SK-N-SH (cell line): ENCODE measurements at regions not wholly inside any gene's neighbourhood (a gene's known extent, or its start where the extent isn't known, plus 50 kb on each side); places are given as distances from the start of the nearest gene placed in this dataset.

ENCODE experiments used
- CTCF ChIA-PET: fragments of 300-600, 350-600 bp; formaldehyde crosslinking; extraction: SDS; loops from one replicate; lab custom pipeline; 2021; lab: Yijun Ruan, JAX
- POLR2A ChIA-PET: fragments of 350-600 bp; sonication (Branson Sonifier 250); formaldehyde crosslinking; extraction: SDS; loops from one replicate; lab custom pipeline; 2020; ENCODE audit warnings: antibody characterized with exemption, inconsistent platforms; lab: Yijun Ruan, JAX
- DNase-seq: peaks from one replicate; pipeline ENCODE4 v3.0.0; 2012
- H2AFZ ChIP-seq: fragments of 200-600 bp; sonication (generic); 2 replicates; pipeline ENCODE4 v1.8.1; 2016; ENCODE audit warnings: antibody characterized with exemption, mild to moderate bottlenecking, low read depth
- H3F3A ChIP-seq: fragments of 200-600 bp; sonication (generic); replicated peaks from 2 replicates; pipeline ENCODE3; 2016; ENCODE audit warnings: antibody characterized with exemption, mild to moderate bottlenecking; ENCODE audit not compliant: insufficient read depth
- H3K27ac ChIP-seq, 2 experiments: fragments of 200-500 bp in 1 of 2; fragments of 200-600 bp in 1 of 2; sonication (Bioruptor generic) in 1 of 2; sonication (generic), shearing (Covaris generic) in 1 of 2; 2 replicates each; pipeline versions ENCODE4 v1.5.1 to v1.6.1; 2014 to 2016; ENCODE audit warnings: low read depth in 2 of 2, inconsistent platforms in 1 of 2, low read length in 1 of 2, mild to moderate bottlenecking in 1 of 2, mixed read lengths in 1 of 2
- H3K27me3 ChIP-seq: fragments of 200-600 bp; sonication (generic), shearing (Covaris generic); 2 replicates; pipeline ENCODE4 v1.6.1; 2016; ENCODE audit warnings: mixed run types; ENCODE audit not compliant: insufficient read depth
- H3K36me3 ChIP-seq, 2 experiments: fragments of 200-500 bp in 1 of 2; fragments of 200-600 bp in 1 of 2; sonication (Bioruptor generic) in 1 of 2; sonication (generic) in 1 of 2; replicated peaks in 1 of 2; 2 replicates each; pipeline versions ENCODE3 to v1.5.1; 2014 to 2016; ENCODE audit warnings: low read length in 1 of 2, mild to moderate bottlenecking in 1 of 2; ENCODE audit not compliant: insufficient read depth in 2 of 2, control insufficient read depth in 1 of 2
- H3K4me1 ChIP-seq, 2 experiments: fragments of 200-500 bp in 1 of 2; fragments of 200-600 bp in 1 of 2; sonication (Bioruptor generic) in 1 of 2; sonication (generic), shearing (Covaris generic) in 1 of 2; 2 replicates each; pipeline versions ENCODE4 v1.5.1 to v1.6.1; 2014 to 2016; ENCODE audit warnings: low read depth in 1 of 2, low read length in 1 of 2, mixed run types in 1 of 2; ENCODE audit not compliant: insufficient read depth in 2 of 2, control insufficient read depth in 1 of 2
- H3K4me2 ChIP-seq: fragments of 200-600 bp; sonication (generic), shearing (Covaris generic); 2 replicates; pipeline ENCODE4 v1.6.1; 2017; ENCODE audit warnings: mixed run types
- H3K4me3 ChIP-seq, 2 experiments: fragments of 200-500 bp in 1 of 2; fragments of 200-600 bp in 1 of 2; sonication (Bioruptor generic) in 1 of 2; sonication (generic), shearing (Covaris generic) in 1 of 2; 2 replicates each; pipeline versions ENCODE4 v1.5.1 to v1.8.1; 2014 to 2016; ENCODE audit warnings: low read depth in 2 of 2, inconsistent platforms in 1 of 2, low read length in 1 of 2, mild to moderate bottlenecking in 1 of 2, mixed read lengths in 1 of 2, moderate library complexity in 1 of 2
- H3K79me2 ChIP-seq: fragments of 200-600 bp; sonication (generic); 2 replicates; pipeline ENCODE4 v1.8.1; 2017; ENCODE audit warnings: mild to moderate bottlenecking; ENCODE audit not compliant: insufficient read depth
- H3K9ac ChIP-seq: fragments of 200-600 bp; sonication (generic); 2 replicates; pipeline ENCODE4 v1.6.1; 2017; ENCODE audit warnings: mixed run types
- H3K9me2 ChIP-seq: fragments of 200-600 bp; sonication (generic); 2 replicates; pipeline ENCODE4 v1.6.1; 2017; ENCODE audit warnings: mixed run types
- H3K9me3 ChIP-seq: fragments of 200-600 bp; sonication (generic); 2 replicates; pipeline ENCODE4 v1.6.1; 2017; ENCODE audit warnings: mixed run types, mild to moderate bottlenecking, moderate library complexity
- H4K20me1 ChIP-seq: fragments of 200-600 bp; sonication (generic); 2 replicates; pipeline ENCODE4 v1.6.1; 2017; ENCODE audit warnings: mild to moderate bottlenecking, mixed run types; ENCODE audit not compliant: insufficient read depth
- CHD2 ChIP-seq: fragments of 150-350 bp; IDR thresholded peaks from 2 replicates; pipeline ENCODE4 v1.6.1; 2018; ENCODE audit warnings: low read length; ENCODE audit not compliant: partially characterized antibody
- CTCF ChIP-seq: fragments of 200-600 bp; sonication (generic); IDR thresholded peaks from 2 replicates; pipeline ENCODE4 v1.6.1; 2017; ENCODE audit warnings: antibody characterized with exemption, mild to moderate bottlenecking, moderate library complexity
- ELF1 ChIP-seq: IDR thresholded peaks from 2 replicates; pipeline ENCODE4 v1.4.0; 2012
- EP300 ChIP-seq, 2 experiments: IDR thresholded peaks; 2 replicates each; pipeline versions ENCODE4 v1.4.0 to v1.6.1; 2012; ENCODE audit warnings: borderline replicate concordance in 1 of 2, low read depth in 1 of 2, low read length in 1 of 2
- EZH2phosphoT487 ChIP-seq: fragments of 200-600 bp; sonication (generic); IDR thresholded peaks from 2 replicates; pipeline ENCODE4 v1.6.1; 2017; ENCODE audit warnings: low read depth, mixed run types, mild to moderate bottlenecking, antibody characterized with exemption, moderate library complexity, borderline replicate concordance
- GABPA ChIP-seq: IDR thresholded peaks from 2 replicates; pipeline ENCODE4 v1.4.0; 2012; ENCODE audit warnings: low read depth, mild to moderate bottlenecking
- IRF3 ChIP-seq: fragments of 150-350 bp; IDR thresholded peaks from 2 replicates; pipeline ENCODE4 v1.6.1; 2016; ENCODE audit warnings: mild to moderate bottlenecking, low read depth, low read length
- MAX ChIP-seq: IDR thresholded peaks from 2 replicates; pipeline ENCODE4 v1.4.0; 2012; ENCODE audit warnings: low read depth
- MEF2A ChIP-seq: IDR thresholded peaks from 2 replicates; pipeline ENCODE4 v1.4.0; 2012; ENCODE audit warnings: low read depth, borderline replicate concordance
- NFIC ChIP-seq: IDR thresholded peaks from 2 replicates; pipeline ENCODE4 v1.4.0; 2012; ENCODE audit warnings: borderline replicate concordance
- NRF1 ChIP-seq: IDR thresholded peaks from 2 replicates; pipeline ENCODE4 v1.6.1; 2012; ENCODE audit warnings: low read depth, mild to moderate bottlenecking, low read length
- POLR2AphosphoS5 ChIP-seq: IDR thresholded peaks from 2 replicates; pipeline ENCODE4 v1.6.1; 2012; ENCODE audit warnings: low read depth, low read length
- RAD21 ChIP-seq: IDR thresholded peaks from 2 replicates; pipeline ENCODE4 v1.6.1; 2012; ENCODE audit warnings: mild to moderate bottlenecking, low read length
- RCOR1 ChIP-seq: fragments of 150-350 bp; IDR thresholded peaks from 2 replicates; pipeline ENCODE4 v1.6.1; 2017; ENCODE audit warnings: antibody characterized with exemption, low read length
- REST ChIP-seq: IDR thresholded peaks from 2 replicates; pipeline ENCODE4 v1.6.1; 2012; ENCODE audit warnings: mild to moderate bottlenecking, low read depth, low read length, moderate library complexity
- RFX5 ChIP-seq: IDR thresholded peaks from 2 replicates; pipeline ENCODE4 v1.6.1; 2012; ENCODE audit warnings: mild to moderate bottlenecking, improper control_type of control experiment, low read length
- TEAD4 ChIP-seq: IDR thresholded peaks from 2 replicates; pipeline ENCODE4 v1.4.0; 2012; ENCODE audit warnings: mild to moderate bottlenecking, borderline replicate concordance; ENCODE audit not compliant: insufficient read depth
- USF1 ChIP-seq: IDR thresholded peaks from 2 replicates; pipeline ENCODE4 v1.4.0; 2012; ENCODE audit warnings: low read depth, borderline replicate concordance
- WGBS: methylation state at CpG from one replicate; pipeline ENCODE4 v1.1.6; 2017; ENCODE audit warnings: low lambda C conversion rate; 5-methylcytosine and 5-hydroxymethylcytosine counted together

- WGBS: 65% methylated on average over 7 of the region's 10 CpGs
- H3K9me3 ChIP-seq: no peaks in the 10 kb centered on the region
- no peak overlapping the region for H3K4me3 ChIP-seq
- no peak for DNase-seq
- H3K9me2 ChIP-seq: no peaks in the 10 kb centered on the region
- H3K4me2 ChIP-seq: peak overlapping the region; percentile 33; the same call in 1 of the 2 replicates
- H3F3A ChIP-seq: no peaks in the 10 kb centered on the region
- no peaks in the 10 kb centered on the region for H3K4me1 ChIP-seq
- H3K27me3 ChIP-seq: no peaks in the 10 kb centered on the region
- H3K79me2 ChIP-seq: no peaks in the 10 kb centered on the region
- no peak overlapping the region for H3K27ac ChIP-seq
- H4K20me1 ChIP-seq: no peaks in the 10 kb centered on the region
- no peak for TF ChIP-seq RFX5
- TF ChIP-seq NRF1: no peak
- TF ChIP-seq CTCF: no peak
- TF ChIP-seq POLR2AphosphoS5: no peak
- TF ChIP-seq ELF1: no peak
- no peak for TF ChIP-seq TEAD4
- TF ChIP-seq CHD2: no peak
- H3K36me3 ChIP-seq: no peaks in the 10 kb centered on the region
- ChIA-PET CTCF (no interaction called here), POLR2A (no interaction called here)
- no peak overlapping the region for H3K9ac ChIP-seq
- H2AFZ ChIP-seq: peak overlapping the region; percentile 8; the same call in 1 of the 2 replicates
Observed at GRCh38 chr21:23887725-23888306, 1719.5 kb downstream of the MRPL39 start.

GRCh38 chr21:23886828-23887724, 1720.2 kb downstream of the MRPL39 start:
- Histone ChIP-seq H3K9me2 (no peaks in the 10 kb centered on the region), H3K79me2 (no peaks in the 10 kb centered on the region), H3K4me2 (peak overlapping the region; percentile 33; the same call in 1 of the 2 replicates), H3K36me3 (no peaks in the 10 kb centered on the region), H3K27me3 (no peaks in the 10 kb centered on the region), H4K20me1 (no peaks in the 10 kb centered on the region)
- no peak for DNase-seq
- POLR2A ChIA-PET: no interaction called here
- no peak for TF ChIP-seq IRF3
- no peak for TF ChIP-seq REST
- TF ChIP-seq NFIC: no peak
- TF ChIP-seq RAD21: no peak
- no peak for TF ChIP-seq EZH2phosphoT487
- no peak for TF ChIP-seq MAX
- no peak for TF ChIP-seq USF1
- no peak for TF ChIP-seq GABPA
- TF ChIP-seq TEAD4: no peak
- TF ChIP-seq RCOR1: no peak
- TF ChIP-seq MEF2A: no peak
- no peak for TF ChIP-seq EP300 (IDR thresholded peaks at IDR 0.05; ENCODE audit: borderline replicate concordance in 1 of 2, low read depth in 1 of 2, low read length in 1 of 2)
- TF ChIP-seq, all 33 proteins: peak for 0
- H2AFZ ChIP-seq: no peak overlapping the region
- no peaks in the 10 kb centered on the region for H3K4me1 ChIP-seq
- no peak overlapping the region for H3K27ac ChIP-seq
- CTCF ChIA-PET: no interaction called here
- 66% methylated on average over 20 of the region's 21 CpGs for WGBS
- H3K9ac ChIP-seq: no peak overlapping the region
- no peaks in the 10 kb centered on the region for H3K9me3 ChIP-seq
- no peak overlapping the region for H3K4me3 ChIP-seq
- H3F3A ChIP-seq: no peaks in the 10 kb centered on the region
